ENCODE measurements at regions not wholly inside any gene's neighbourhood (a gene's known extent, or its start where the extent isn't known, plus 50 kb on each side); places are given as distances from the start of the nearest gene placed in this dataset.

GRCh38 chr4:179583221-179583620 lies 2141.0 kb upstream of the AGA start:
- no peak for TF ChIP-seq SIN3A (IDR thresholded peaks at IDR 0.05; ENCODE audit: low read depth)
- no peak for TF ChIP-seq POLR2A (IDR thresholded peaks at IDR 0.05; ENCODE audit: borderline replicate concordance, extremely low read depth, insufficient read depth, insufficient read length)
- no peak for TF ChIP-seq ATF3 (IDR thresholded peaks at IDR 0.05)

Measured in HCT116 (cell line).